Fibroblast of the aortic adventitia (primary cell): ENCODE measurements at regions not wholly inside any gene's neighbourhood (a gene's known extent, or its start where the extent isn't known, plus 50 kb on each side); places are given as distances from the start of the nearest gene placed in this dataset. TPM values are rescaled to one million over a fixed set of nuclear protein-coding genes. Genes with fewer than 3 reads are reported as not detected.

Experiments used
- DNase-seq: peaks from one replicate; pipeline ENCODE4 v3.0.0-alpha.2; 2010; ENCODE audit warnings: low read depth
- H3K4me3 ChIP-seq: 2 replicates; pipeline ENCODE4 v1.5.1; 2011; ENCODE audit warnings: low read depth, mild to moderate bottlenecking, control low read depth, low read length, moderate library complexity
- CTCF ChIP-seq: IDR thresholded peaks from 2 replicates; pipeline ENCODE4 v1.5.1; 2011; ENCODE audit warnings: mild to moderate bottlenecking, low read length, control low read depth, inconsistent platforms; ENCODE audit not compliant: insufficient read depth
- small RNA-seq: library from RNA; depleted of rRNA; stranded (forward); fragments of <200 nt; gene quantifications from one replicate; pipeline ENCODE3, GENCODE V24; 2012

GRCh38 chrX:124275182-124275894, 57.1 kb upstream of the TEX13D start:
- no peak overlapping the region for H3K4me3 ChIP-seq
- no peak for DNase-seq
- no peak for TF ChIP-seq CTCF

GRCh38 chrX:124280294-124280902, 52.1 kb upstream of the TEX13D start:
- TF ChIP-seq CTCF: no peak
- DNase-seq: no peak

GRCh38 chrX:124282580-124282979, 49.9 kb upstream of the TEX13D start:
- no peak for TF ChIP-seq CTCF
- DNase-seq: no peak
- H3K4me3 ChIP-seq: no peak overlapping the region

More at GRCh38 chrX:124280294-124280902, 52.1 kb upstream of the TEX13D start:
- no peak overlapping the region for H3K4me3 ChIP-seq

Small RNA genes in the stretch of these regions (small RNA-seq; reads per million reads assigned to genes)
- not detected for gene RF00561
